ENCODE measurements at regions not wholly inside any gene's neighbourhood (a gene's known extent, or its start where the extent isn't known, plus 50 kb on each side); places are given as distances from the start of the nearest gene placed in this dataset.

- no peak for TF ChIP-seq CTCF (IDR thresholded peaks at IDR 0.05; ENCODE audit: borderline replicate concordance, extremely low read depth, low read length, poor library complexity, severe bottlenecking)
- TF ChIP-seq EZH2 (IDR thresholded peaks at IDR 0.05; ENCODE audit: borderline replicate concordance, low read depth, low read length, severe bottlenecking) = no peak
These were observed 142.8 kb upstream of the SAMSN1 start for GRCh38 chr21:14688936-14689335.
